ENCODE measurements at regions not wholly inside any gene's neighbourhood (a gene's known extent, or its start where the extent isn't known, plus 50 kb on each side); places are given as distances from the start of the nearest gene placed in this dataset.

DNA sequence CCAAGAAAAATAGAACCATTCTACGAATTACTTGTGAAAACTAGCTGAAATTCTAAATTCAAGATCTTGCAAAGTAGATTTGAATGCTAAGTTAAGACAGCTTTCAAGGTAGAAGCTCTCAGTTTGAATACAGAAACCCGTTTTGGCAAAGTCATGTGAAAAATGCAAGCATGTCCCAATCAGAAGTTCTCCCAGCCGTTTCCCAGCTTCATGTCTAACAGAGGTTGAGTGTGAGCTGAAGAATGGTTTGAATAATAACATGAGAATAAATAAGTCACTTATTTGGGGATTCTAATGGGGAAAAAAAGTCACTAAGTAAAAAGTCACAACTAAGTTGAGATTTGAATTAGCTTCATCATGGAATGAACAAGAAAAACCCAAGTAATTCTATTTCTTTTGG lies 152.5 kb upstream of the MAP3K1 start:
- TF ChIP-seq EP300 (IDR thresholded peaks at IDR 0.05), result no peak
- no peak for TF ChIP-seq CTCF (IDR thresholded peaks at IDR 0.05)
